ENCODE measurements at regions not wholly inside any gene's neighbourhood (a gene's known extent, or its start where the extent isn't known, plus 50 kb on each side); places are given as distances from the start of the nearest gene placed in this dataset.
A peak's percentile ranks its signal among the peaks of the same experiment; 100 is the strongest.

DNA sequence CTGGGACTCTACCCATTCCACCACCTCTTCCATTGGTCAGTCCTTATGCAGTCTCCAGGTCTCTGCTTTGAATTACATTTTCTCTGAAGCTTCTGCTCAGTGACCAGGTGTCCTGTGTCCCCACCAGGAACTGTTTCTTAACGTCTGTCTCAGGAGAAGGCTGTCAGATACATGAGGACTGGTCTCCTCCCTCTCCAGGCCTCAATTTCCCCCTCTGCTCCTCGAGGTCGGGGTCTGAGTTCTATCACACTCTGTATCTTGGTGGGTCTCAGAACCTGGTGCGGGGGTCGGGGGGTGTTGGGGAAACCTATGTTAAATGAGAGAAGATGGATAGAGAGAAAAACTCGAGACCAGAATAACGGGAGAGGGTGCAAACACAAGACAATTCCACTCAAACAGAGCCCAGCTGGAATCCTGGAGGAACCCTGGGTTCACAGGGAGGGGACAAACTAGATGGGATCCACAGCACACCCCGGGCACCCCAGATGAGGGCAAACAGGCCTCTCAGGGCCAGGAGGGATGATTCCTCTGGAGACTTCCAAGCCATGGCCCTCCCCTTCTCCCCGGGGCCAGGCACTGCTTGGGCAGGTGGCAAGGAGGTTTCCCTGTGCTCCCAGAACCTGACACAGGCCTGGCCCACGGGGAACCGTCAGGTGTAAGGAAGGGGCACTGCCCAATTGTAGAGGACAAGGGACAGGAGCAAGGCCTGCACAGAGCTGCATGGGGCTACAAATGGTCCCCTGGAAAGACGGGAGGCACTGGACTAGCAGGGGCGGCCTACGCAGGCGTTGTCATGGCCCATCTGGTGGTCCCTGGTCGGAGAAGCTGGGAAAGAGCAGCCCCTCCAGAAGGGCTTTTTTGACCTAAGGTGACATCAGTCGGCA lies 313.2 kb upstream of the DIO3 start:
- DNase-seq, result peak in 1 of 3 donors; percentile 31
- no peak overlapping the region for H3K4me3 ChIP-seq
- no peaks in the 10 kb centered on the region for H3K27me3 ChIP-seq
- H3K9me3 ChIP-seq, result no peaks in the 10 kb centered on the region
- H3K36me3 ChIP-seq, result no peaks in the 10 kb centered on the region
- H3K27ac ChIP-seq, result no peak overlapping the region
- intact Hi-C loops (cut with DNase I), result no loop called here
- ATAC-seq, result no peak
- TF ChIP-seq CTCF (IDR thresholded peaks at IDR 0.05) (no peak), POLR2A (IDR thresholded peaks at IDR 0.05) (no peak)
- H3K4me1 ChIP-seq, result no peaks in the 10 kb centered on the region
- WGBS (ENCODE audit: insufficient coverage, low coverage, low lambda C conversion rate, missing lambda C conversion rate), result 72% methylated on average over 8 of the region's 17 CpGs

- Histone ChIP-seq H3K4me3 (no peak overlapping the region), H3K27me3 (no peaks in the 10 kb centered on the region), H3K9me3 (no peaks in the 10 kb centered on the region), H3K4me1 (no peaks in the 10 kb centered on the region), H3K27ac (no peak overlapping the region), H3K36me3 (no peaks in the 10 kb centered on the region)
- no peak for DNase-seq
- TF ChIP-seq CTCF (IDR thresholded peaks at IDR 0.05), result no peak
- TF ChIP-seq POLR2A (IDR thresholded peaks at IDR 0.05), result no peak
- intact Hi-C loops (cut with DNase I), result no loop called here
- WGBS (ENCODE audit: insufficient coverage, low coverage, low lambda C conversion rate, missing lambda C conversion rate), result 88% methylated on average over 4 of the region's 18 CpGs
- no peak for ATAC-seq
These were observed 312.2 kb upstream of the DIO3 start for GRCh38 chr14:101248840-101249675.

GRCh38 chr14:101249676-101250036 lies 311.6 kb upstream of the DIO3 start:
- Histone ChIP-seq H3K4me1 (no peaks in the 10 kb centered on the region), H3K36me3 (no peaks in the 10 kb centered on the region), H3K27ac (no peak overlapping the region), H3K4me3 (no peak overlapping the region), H3K27me3 (no peaks in the 10 kb centered on the region), H3K9me3 (no peaks in the 10 kb centered on the region)
- intact Hi-C loops (cut with DNase I), result no loop called here
- TF ChIP-seq CTCF (IDR thresholded peaks at IDR 0.05) (no peak), POLR2A (IDR thresholded peaks at IDR 0.05) (no peak)
- ATAC-seq (no peak), DNase-seq (no peak)
- WGBS (ENCODE audit: insufficient coverage, low coverage, low lambda C conversion rate, missing lambda C conversion rate), result 88% methylated on average over 4 of the region's 8 CpGs

DNA sequence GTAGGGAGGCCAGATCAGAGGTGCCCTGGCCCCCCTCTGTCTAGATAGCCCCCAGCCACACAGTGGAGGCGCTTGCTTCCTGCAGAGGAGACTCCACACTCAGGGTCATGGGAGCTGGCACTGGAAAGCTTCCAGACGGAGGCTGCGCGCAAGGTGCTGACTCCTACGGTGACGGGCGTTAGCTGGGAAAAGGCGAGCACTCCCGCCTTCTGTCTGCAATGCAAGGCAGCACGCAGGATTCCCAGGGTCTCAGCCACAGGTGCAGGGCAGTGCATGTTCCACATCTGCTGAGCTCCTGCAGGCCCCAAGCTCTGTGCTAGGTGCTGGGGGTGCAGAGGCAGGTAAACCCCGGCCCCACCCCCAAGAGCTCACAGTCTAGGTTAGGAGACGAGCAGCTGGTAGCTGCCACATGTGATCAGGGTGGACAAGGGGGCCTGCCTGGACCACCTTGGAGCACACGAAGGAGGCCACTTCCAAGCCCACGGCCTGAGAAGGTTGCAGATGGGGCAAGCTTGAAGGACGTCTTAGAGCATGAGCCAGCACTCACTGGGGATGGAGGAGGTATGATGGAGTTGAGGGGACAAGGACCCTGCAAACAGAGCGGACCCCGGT lies 310.9 kb upstream of the DIO3 start:
- intact Hi-C loops (cut with DNase I), result no loop called here
- ATAC-seq (no peak), DNase-seq (no peak)
- Histone ChIP-seq H3K27ac (no peak overlapping the region), H3K4me3 (no peak overlapping the region), H3K9me3 (no peaks in the 10 kb centered on the region), H3K4me1 (no peaks in the 10 kb centered on the region), H3K36me3 (no peaks in the 10 kb centered on the region), H3K27me3 (no peaks in the 10 kb centered on the region)
- 78% methylated on average over 4 of the region's 17 CpGs for WGBS (ENCODE audit: insufficient coverage, low coverage, low lambda C conversion rate, missing lambda C conversion rate)
- TF ChIP-seq POLR2A (IDR thresholded peaks at IDR 0.05), result no peak
- no peak for TF ChIP-seq CTCF (IDR thresholded peaks at IDR 0.05)

Measured in right lobe of liver (tissue), 6 donors.